Keratinocyte (primary cell): ENCODE measurements at regions not wholly inside any gene's neighbourhood (a gene's known extent, or its start where the extent isn't known, plus 50 kb on each side); places are given as distances from the start of the nearest gene placed in this dataset.

Experiments used
- CTCF ChIP-seq, 3 experiments: IDR thresholded peaks in 1 of 3; conservative IDR thresholded peaks in 1 of 3; optimal IDR thresholded peaks in 1 of 3; 2 replicates in 2 of 3; 3 replicates in 1 of 3; pipeline versions ENCODE3 to v1.5.1; 2011; ENCODE audit warnings: low read length in 3 of 3, mild to moderate bottlenecking in 3 of 3, moderate library complexity in 2 of 3, control low read depth in 1 of 3, inconsistent platforms in 1 of 3; ENCODE audit not compliant: insufficient read depth in 2 of 3; ENCODE audit errors: extremely low read depth in 1 of 3
- EZH2 ChIP-seq: IDR thresholded peaks from one replicate; pipeline ENCODE4 v1.6.1; 2012; ENCODE audit warnings: inconsistent platforms, mild to moderate bottlenecking, low read length, moderate library complexity

GRCh38 chr4:83725336-83726085, 189.6 kb downstream of the GPAT3 start:
- TF ChIP-seq CTCF (optimal IDR thresholded peaks at IDR 0.05 in 1 of 3, IDR thresholded peaks at IDR 0.05 in 1 of 3, conservative IDR thresholded peaks at IDR 0.05 in 1 of 3; ENCODE audit: extremely low read depth in 1 of 3, insufficient read depth in 2 of 3, low read length in 3 of 3) (no peak), EZH2 (no peak)
